NCI-H146 treated with DMSO at 0.1 percent for 48 hours (cell line): ENCODE measurements at regions not wholly inside any gene's neighbourhood (a gene's known extent, or its start where the extent isn't known, plus 50 kb on each side); places are given as distances from the start of the nearest gene placed in this dataset.

Source experiments
- DNase-seq: peaks from one replicate; lab custom pipeline; 2025; ENCODE audit not compliant: unreplicated experiment; lab: John Stamatoyannopoulos, UW

GRCh38 chr5:123809594-123810221, 297.7 kb downstream of the CSNK1G3 start:
- peak; percentile 82 for DNase-seq

GRCh38 chr5:123808461-123809380, 296.7 kb downstream of the CSNK1G3 start:
- no peak for DNase-seq

- peak; percentile 13 for DNase-seq
These were observed 295.4 kb downstream of the CSNK1G3 start for GRCh38 chr5:123807177-123807945.

GRCh38 chr5:123806644-123807043, 294.7 kb downstream of the CSNK1G3 start:
- DNase-seq = no peak

- DNase-seq = no peak
These were observed 293.3 kb downstream of the CSNK1G3 start for GRCh38 chr5:123805300-123805699.

GRCh38 chr5:123803359-123803758, 291.4 kb downstream of the CSNK1G3 start:
- DNase-seq = no peak

GRCh38 chr5:123802298-123802951, 290.4 kb downstream of the CSNK1G3 start:
- DNase-seq = no peak

- DNase-seq = no peak
These were observed 288.7 kb downstream of the CSNK1G3 start for GRCh38 chr5:123800640-123801039.

GRCh38 chr5:123795688-123796087, 283.7 kb downstream of the CSNK1G3 start:
- no peak for DNase-seq

GRCh38 chr5:123790226-123790625, 278.2 kb downstream of the CSNK1G3 start:
- no peak for DNase-seq

GRCh38 chr5:123787635-123788034, 275.7 kb downstream of the CSNK1G3 start:
- DNase-seq = no peak

- DNase-seq = no peak
These were observed 275.2 kb downstream of the CSNK1G3 start for GRCh38 chr5:123787136-123787535.

GRCh38 chr5:123786411-123786810, 274.4 kb downstream of the CSNK1G3 start:
- no peak for DNase-seq

- DNase-seq = peak; percentile 61
These were observed 273.4 kb downstream of the CSNK1G3 start for GRCh38 chr5:123785162-123786071.

- DNase-seq = no peak
These were observed 271.4 kb downstream of the CSNK1G3 start for GRCh38 chr5:123783421-123783820.

- no peak for DNase-seq
These were observed 266.7 kb downstream of the CSNK1G3 start for GRCh38 chr5:123778641-123779040.

GRCh38 chr5:123776761-123777160, 264.8 kb downstream of the CSNK1G3 start:
- no peak for DNase-seq

GRCh38 chr5:123771715-123772114, 259.7 kb downstream of the CSNK1G3 start:
- DNase-seq = no peak

- DNase-seq = no peak
These were observed 251.2 kb downstream of the CSNK1G3 start for GRCh38 chr5:123763201-123763600.

GRCh38 chr5:123756816-123757215, 244.8 kb downstream of the CSNK1G3 start:
- no peak for DNase-seq
